Smooth muscle cell (in vitro differentiated cells): ENCODE measurements at regions not wholly inside any gene's neighbourhood (a gene's known extent, or its start where the extent isn't known, plus 50 kb on each side); places are given as distances from the start of the nearest gene placed in this dataset.

Source experiments
- DNase-seq: peaks from one replicate; lab custom pipeline; 2025; ENCODE audit not compliant: unreplicated experiment; lab: John Stamatoyannopoulos, UW
- H2AFZ ChIP-seq: fragments of 200-600 bp; sonication (generic); 2 replicates; pipeline ENCODE4 v1.6.0; 2016; ENCODE audit warnings: antibody characterized with exemption, low read depth, mild to moderate bottlenecking
- H3F3A ChIP-seq: fragments of 200-600 bp; sonication (generic); 2 replicates; pipeline ENCODE4 v1.6.0; 2017; ENCODE audit warnings: antibody characterized with exemption, low read depth
- H3K27ac ChIP-seq: fragments of 200-600 bp; sonication (generic); 2 replicates; pipeline ENCODE4 v1.5.1; 2016; ENCODE audit warnings: low read depth, mild to moderate bottlenecking
- H3K27me3 ChIP-seq: fragments of 200-600 bp; sonication (generic); 2 replicates; pipeline ENCODE4 v1.6.1; 2016; ENCODE audit warnings: low read depth, mild to moderate bottlenecking
- H3K36me3 ChIP-seq: fragments of 200-600 bp; sonication (generic); 2 replicates; pipeline ENCODE4 v1.5.1; 2016; ENCODE audit warnings: low read depth
- H3K4me1 ChIP-seq: fragments of 200-600 bp; sonication (generic); 2 replicates; pipeline ENCODE4 v1.5.1; 2016; ENCODE audit warnings: low read depth
- H3K4me2 ChIP-seq: fragments of 200-600 bp; sonication (generic); 2 replicates; pipeline ENCODE4 v1.6.0; 2016; ENCODE audit warnings: mild to moderate bottlenecking
- H3K4me3 ChIP-seq: fragments of 200-600 bp; sonication (generic); 2 replicates; pipeline ENCODE4 v1.5.1; 2016; ENCODE audit warnings: mild to moderate bottlenecking
- H3K79me2 ChIP-seq: fragments of 200-600 bp; sonication (generic); 2 replicates; pipeline ENCODE4 v1.6.0; 2016; ENCODE audit warnings: low read depth, mild to moderate bottlenecking
- H3K9ac ChIP-seq: fragments of 200-600 bp; sonication (generic); 2 replicates; pipeline ENCODE4 v1.6.0; 2016; ENCODE audit warnings: low read depth
- H3K9me3 ChIP-seq: fragments of 200-600 bp; sonication (generic); replicated peaks from 2 replicates; pipeline ENCODE4 v1.5.1; 2016; ENCODE audit warnings: low read depth
- H4K20me1 ChIP-seq: fragments of 200-600 bp; sonication (generic); 2 replicates; pipeline ENCODE4 v1.6.0; 2016; ENCODE audit warnings: low read depth
- WGBS: methylation state at CpG from one replicate; pipeline ENCODE4 v1.1.7; 2016; ENCODE audit warnings: low lambda C conversion rate; 5-methylcytosine and 5-hydroxymethylcytosine counted together
- TF ChIP-seq, protein P1 (sequence below): fragments of 200-600 bp; sonication (generic); IDR thresholded peaks from 2 replicates; pipeline ENCODE4 v1.5.1; 2017; ENCODE audit warnings: borderline replicate concordance, mild to moderate bottlenecking, antibody characterized with exemption; ENCODE audit not compliant: insufficient read depth, poor library complexity, severe bottlenecking

DNA sequence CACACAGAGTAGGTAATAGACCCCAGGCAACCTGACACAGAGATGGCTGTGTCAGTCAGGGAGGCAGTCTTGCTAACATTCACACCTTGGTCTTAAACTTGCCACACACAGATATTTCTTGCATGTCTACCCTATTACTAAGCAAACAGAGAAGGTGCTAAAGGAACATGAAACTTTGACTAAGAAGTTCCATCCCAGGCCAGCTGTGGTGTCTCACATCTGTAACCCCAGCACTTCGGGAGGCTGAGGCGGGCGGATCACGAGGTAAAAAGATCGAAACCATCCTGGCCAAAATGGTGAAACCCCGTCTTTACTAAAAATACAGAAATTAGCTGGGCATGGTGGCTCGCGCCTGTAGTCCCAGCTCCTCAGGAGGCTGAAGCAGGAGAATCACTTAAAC is 222.4 kb upstream of the JARID2 start:
- TF ChIP-seq, protein P1, sequence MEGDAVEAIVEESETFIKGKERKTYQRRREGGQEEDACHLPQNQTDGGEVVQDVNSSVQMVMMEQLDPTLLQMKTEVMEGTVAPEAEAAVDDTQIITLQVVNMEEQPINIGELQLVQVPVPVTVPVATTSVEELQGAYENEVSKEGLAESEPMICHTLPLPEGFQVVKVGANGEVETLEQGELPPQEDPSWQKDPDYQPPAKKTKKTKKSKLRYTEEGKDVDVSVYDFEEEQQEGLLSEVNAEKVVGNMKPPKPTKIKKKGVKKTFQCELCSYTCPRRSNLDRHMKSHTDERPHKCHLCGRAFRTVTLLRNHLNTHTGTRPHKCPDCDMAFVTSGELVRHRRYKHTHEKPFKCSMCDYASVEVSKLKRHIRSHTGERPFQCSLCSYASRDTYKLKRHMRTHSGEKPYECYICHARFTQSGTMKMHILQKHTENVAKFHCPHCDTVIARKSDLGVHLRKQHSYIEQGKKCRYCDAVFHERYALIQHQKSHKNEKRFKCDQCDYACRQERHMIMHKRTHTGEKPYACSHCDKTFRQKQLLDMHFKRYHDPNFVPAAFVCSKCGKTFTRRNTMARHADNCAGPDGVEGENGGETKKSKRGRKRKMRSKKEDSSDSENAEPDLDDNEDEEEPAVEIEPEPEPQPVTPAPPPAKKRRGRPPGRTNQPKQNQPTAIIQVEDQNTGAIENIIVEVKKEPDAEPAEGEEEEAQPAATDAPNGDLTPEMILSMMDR: no peak
- Histone ChIP-seq H3F3A (no peaks in the 10 kb centered on the region), H3K9ac (no peak overlapping the region), H3K79me2 (no peaks in the 10 kb centered on the region), H3K36me3 (no peaks in the 10 kb centered on the region), H4K20me1 (no peaks in the 10 kb centered on the region), H2AFZ (no peak overlapping the region), H3K4me2 (no peak overlapping the region), H3K27ac (no peak overlapping the region), H3K4me3 (no peak overlapping the region), H3K4me1 (peaks cover 9% of the 10 kb centered on the region), H3K9me3 (no peaks in the 10 kb centered on the region), H3K27me3 (no peaks in the 10 kb centered on the region)
- no peak for DNase-seq
- WGBS: 93% methylated on average over 8 of the region's 8 CpGs

GRCh38 chr6:15025446-15025845 is 220.4 kb upstream of the JARID2 start:
- Histone ChIP-seq H2AFZ (no peak overlapping the region), H3K27ac (no peak overlapping the region), H3K4me2 (no peak overlapping the region)

DNA sequence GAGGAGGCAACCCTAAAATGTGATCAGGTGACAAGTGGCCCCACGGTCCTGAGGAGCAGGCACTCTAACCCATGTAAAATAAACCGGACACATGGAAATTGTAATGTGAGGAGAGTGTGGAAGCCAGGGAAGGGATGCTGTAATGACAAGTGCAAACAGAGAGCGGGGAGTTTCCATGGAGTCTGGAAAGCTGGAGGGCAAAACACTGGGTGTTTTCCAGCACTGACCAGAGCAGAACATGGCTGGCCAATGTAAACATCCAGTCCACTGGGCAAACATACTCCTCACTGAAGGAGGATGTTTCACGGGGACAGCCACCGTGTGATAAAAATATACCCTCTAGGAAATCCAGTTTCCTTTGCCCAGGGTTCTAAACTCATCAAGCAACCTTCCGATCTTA is 219.0 kb upstream of the JARID2 start:
- Histone ChIP-seq H3K4me3 (no peak overlapping the region), H2AFZ (no peak overlapping the region), H3K36me3 (no peaks in the 10 kb centered on the region), H3K27me3 (peaks cover 3% of the 10 kb centered on the region), H3K27ac (no peak overlapping the region), H3K9me3 (no peaks in the 10 kb centered on the region), H3K9ac (no peak overlapping the region), H3K4me2 (no peak overlapping the region), H3K79me2 (no peaks in the 10 kb centered on the region), H3F3A (no peaks in the 10 kb centered on the region), H3K4me1 (peaks cover 5% of the 10 kb centered on the region), H4K20me1 (no peaks in the 10 kb centered on the region)
- no peak for DNase-seq
- TF ChIP-seq, protein P1: no peak
- 76% methylated on average over 6 of the region's 6 CpGs for WGBS

More at GRCh38 chr6:15025446-15025845, 220.4 kb upstream of the JARID2 start:
- Histone ChIP-seq H3K4me3 (no peak overlapping the region), H3K4me1 (peaks cover 9% of the 10 kb centered on the region), H3K36me3 (no peaks in the 10 kb centered on the region), H3F3A (no peaks in the 10 kb centered on the region), H3K9me3 (no peaks in the 10 kb centered on the region), H3K9ac (no peak overlapping the region), H3K79me2 (no peaks in the 10 kb centered on the region), H4K20me1 (no peaks in the 10 kb centered on the region), H3K27me3 (no peaks in the 10 kb centered on the region)
- TF ChIP-seq, protein P1: no peak
- WGBS: 63% methylated on average over 3 of the region's 3 CpGs
- no peak for DNase-seq

- Histone ChIP-seq H3K4me2 (no peak overlapping the region), H3K9me3 (no peaks in the 10 kb centered on the region), H3K27me3 (peaks cover 10% of the 10 kb centered on the region), H3F3A (no peaks in the 10 kb centered on the region), H4K20me1 (no peaks in the 10 kb centered on the region), H3K27ac (no peak overlapping the region), H3K9ac (no peak overlapping the region), H3K36me3 (no peaks in the 10 kb centered on the region), H3K4me1 (no peaks in the 10 kb centered on the region), H3K79me2 (no peaks in the 10 kb centered on the region), H3K4me3 (no peak overlapping the region), H2AFZ (no peak overlapping the region)
- DNase-seq: no peak
- TF ChIP-seq, protein P1: no peak
- WGBS: 100% methylated on average over 2 of the region's 2 CpGs
Measured at GRCh38 chr6:15027472-15027871, 218.4 kb upstream of the JARID2 start.
